Esophagus muscularis mucosa (tissue), 4 donors: ENCODE measurements at regions not wholly inside any gene's neighbourhood (a gene's known extent, or its start where the extent isn't known, plus 50 kb on each side); places are given as distances from the start of the nearest gene placed in this dataset.

ENCODE experiments used
- DNase-seq: peaks from one replicate; pipeline ENCODE4 v3.0.0-alpha.2; 2017; ENCODE audit errors: extremely low spot score
- H3K27ac ChIP-seq, 4 donors: fragments of 200-600 bp; sonication (generic); replicated peaks in 1 of 4; 1 replicate in 3 of 4; 2 replicates in 1 of 4; pipeline ENCODE4 v1.5.1; 2016 to 2019; ENCODE audit warnings: mild to moderate bottlenecking in 1 of 4
- H3K27me3 ChIP-seq, 4 donors: fragments of 200-600 bp; sonication (generic); one replicate each; pipeline versions ENCODE4 v1.5.1 to v1.6.0; 2016 to 2019
- H3K36me3 ChIP-seq, 4 donors: fragments of 200-600 bp; sonication (generic); one replicate each; pipeline ENCODE4 v1.5.1; 2016 to 2019
- H3K4me1 ChIP-seq, 4 donors: fragments of 200-600 bp; sonication (generic); one replicate each; pipeline ENCODE4 v1.5.1; 2016 to 2019
- H3K4me3 ChIP-seq, 4 donors: fragments of 200-600 bp; sonication (generic); 1 replicate in 2 of 4; 2 replicates in 2 of 4; pipeline ENCODE4 v1.5.1; 2016 to 2019; ENCODE audit warnings: mild to moderate bottlenecking in 4 of 4, moderate library complexity in 1 of 4
- H3K9me3 ChIP-seq, 4 donors: fragments of 200-600 bp; sonication (generic); 1 replicate in 3 of 4; 2 replicates in 1 of 4; pipeline ENCODE4 v1.5.1; 2016 to 2019
- CTCF ChIP-seq, 3 experiments: fragments of 200-600 bp in 2 of 3; fragments of 450-650 bp in 1 of 3; sonication (generic) in 2 of 3; IDR thresholded peaks; one replicate each; pipeline ENCODE4 v1.5.1; 2017 to 2019; ENCODE audit warnings: antibody characterized with exemption in 3 of 3, mild to moderate bottlenecking in 2 of 3, moderate library complexity in 1 of 3
- EP300 ChIP-seq: sonication (generic); formaldehyde crosslinking; IDR thresholded peaks from one replicate; pipeline ENCODE4 v1.6.1; 2017; ENCODE audit warnings: antibody characterized with exemption
- POLR2A ChIP-seq: fragments of 450-650 bp; IDR thresholded peaks from one replicate; pipeline ENCODE4 v1.6.1; 2017; ENCODE audit warnings: antibody characterized with exemption, moderate library complexity, mild to moderate bottlenecking, low read depth
- POLR2AphosphoS5 ChIP-seq, 2 donors: sonication (generic); formaldehyde crosslinking; IDR thresholded peaks; one replicate each; pipeline ENCODE4 v1.6.1; 2017; ENCODE audit warnings: antibody characterized with exemption in 2 of 2
- WGBS: methylation state at CpG from one replicate; pipeline ENCODE4 v1.1.5; 2018; 5-methylcytosine and 5-hydroxymethylcytosine counted together
- intact Hi-C: fragments of 100-400 bp; cut with DNase I; formaldehyde crosslinking; loops from one replicate; pipeline ENCODE4 v1.15.1; 2023

- TF ChIP-seq CTCF (IDR thresholded peaks at IDR 0.05) (no peak), POLR2AphosphoS5 (IDR thresholded peaks at IDR 0.05) (no peak), EP300 (no peak), POLR2A (no peak)
- H3K27ac ChIP-seq: no peak overlapping the region
- H3K9me3 ChIP-seq: no peaks in the 10 kb centered on the region
- no peaks in the 10 kb centered on the region for H3K27me3 ChIP-seq
- H3K36me3 ChIP-seq: no peaks in the 10 kb centered on the region
- intact Hi-C loops: no loop called here
- H3K4me3 ChIP-seq: no peak overlapping the region
- 60% methylated on average over 5 of the region's 5 CpGs for WGBS
- H3K4me1 ChIP-seq: no peaks in the 10 kb centered on the region
- no peak for DNase-seq
Measured at GRCh38 chr12:24414480-24414879, 465.0 kb upstream of the SOX5 start.

GRCh38 chr12:24411948-24412347 is 462.5 kb upstream of the SOX5 start:
- intact Hi-C loops: no loop called here
- Histone ChIP-seq H3K36me3 (no peaks in the 10 kb centered on the region), H3K9me3 (no peaks in the 10 kb centered on the region), H3K27me3 (no peaks in the 10 kb centered on the region), H3K4me1 (no peaks in the 10 kb centered on the region), H3K27ac (no peak overlapping the region), H3K4me3 (no peak overlapping the region)
- 99% methylated on average over 8 of the region's 8 CpGs for WGBS
- TF ChIP-seq EP300 (no peak), POLR2AphosphoS5 (IDR thresholded peaks at IDR 0.05) (no peak), CTCF (IDR thresholded peaks at IDR 0.05) (no peak), POLR2A (no peak)
- DNase-seq: no peak

GRCh38 chr12:24409868-24410267 is 460.4 kb upstream of the SOX5 start:
- 88% methylated on average over 5 of the region's 5 CpGs for WGBS

GRCh38 chr12:24408305-24408704 is 458.8 kb upstream of the SOX5 start:
- Histone ChIP-seq H3K36me3 (no peaks in the 10 kb centered on the region), H3K4me1 (no peaks in the 10 kb centered on the region), H3K27me3 (no peaks in the 10 kb centered on the region), H3K9me3 (no peaks in the 10 kb centered on the region), H3K27ac (no peak overlapping the region), H3K4me3 (no peak overlapping the region)
- no peak for DNase-seq
- intact Hi-C loops: no loop called here
- TF ChIP-seq POLR2A (no peak), EP300 (no peak), CTCF (IDR thresholded peaks at IDR 0.05) (no peak), POLR2AphosphoS5 (IDR thresholded peaks at IDR 0.05) (no peak)
- WGBS: 87% methylated on average over 5 of the region's 5 CpGs

More at GRCh38 chr12:24409868-24410267, 460.4 kb upstream of the SOX5 start:
- no peak overlapping the region for H3K4me3 ChIP-seq
- no peaks in the 10 kb centered on the region for H3K4me1 ChIP-seq
- intact Hi-C loops: no loop called here
- TF ChIP-seq POLR2AphosphoS5 (IDR thresholded peaks at IDR 0.05) (no peak), CTCF (IDR thresholded peaks at IDR 0.05) (no peak), EP300 (no peak), POLR2A (no peak)
- no peak for DNase-seq
- H3K27me3 ChIP-seq: no peaks in the 10 kb centered on the region
- H3K27ac ChIP-seq: no peak overlapping the region
- H3K36me3 ChIP-seq: no peaks in the 10 kb centered on the region
- H3K9me3 ChIP-seq: no peaks in the 10 kb centered on the region

GRCh38 chr12:24407884-24408283 is 458.4 kb upstream of the SOX5 start:
- H3K4me1 ChIP-seq: no peaks in the 10 kb centered on the region
- no peak overlapping the region for H3K27ac ChIP-seq
- H3K4me3 ChIP-seq: no peak overlapping the region
- TF ChIP-seq POLR2A (no peak), EP300 (no peak), POLR2AphosphoS5 (IDR thresholded peaks at IDR 0.05) (no peak), CTCF (IDR thresholded peaks at IDR 0.05) (no peak)
- H3K9me3 ChIP-seq: no peaks in the 10 kb centered on the region
- no peak for DNase-seq
- 93% methylated on average over 7 of the region's 7 CpGs for WGBS
- intact Hi-C loops: no loop called here
- H3K27me3 ChIP-seq: no peaks in the 10 kb centered on the region
- H3K36me3 ChIP-seq: no peaks in the 10 kb centered on the region
